Coronary artery (tissue), 2 donors: ENCODE measurements at regions not wholly inside any gene's neighbourhood (a gene's known extent, or its start where the extent isn't known, plus 50 kb on each side); places are given as distances from the start of the nearest gene placed in this dataset.

ENCODE experiments used
- DNase-seq: peaks from one replicate; pipeline ENCODE4 v3.0.0-alpha.2; 2017; ENCODE audit warnings: low spot score
- H3K27ac ChIP-seq, 2 donors: fragments of 200-600 bp; sonication (generic); one replicate each; pipeline ENCODE4 v1.5.1; 2016 to 2019
- H3K4me3 ChIP-seq: fragments of 200-600 bp; sonication (generic); 2 replicates; pipeline ENCODE4 v1.5.1; 2016; ENCODE audit warnings: mild to moderate bottlenecking, moderate library complexity
- CTCF ChIP-seq: fragments of 200-600 bp; sonication (generic); IDR thresholded peaks from one replicate; pipeline ENCODE4 v1.5.1; 2019; ENCODE audit warnings: antibody characterized with exemption

DNA sequence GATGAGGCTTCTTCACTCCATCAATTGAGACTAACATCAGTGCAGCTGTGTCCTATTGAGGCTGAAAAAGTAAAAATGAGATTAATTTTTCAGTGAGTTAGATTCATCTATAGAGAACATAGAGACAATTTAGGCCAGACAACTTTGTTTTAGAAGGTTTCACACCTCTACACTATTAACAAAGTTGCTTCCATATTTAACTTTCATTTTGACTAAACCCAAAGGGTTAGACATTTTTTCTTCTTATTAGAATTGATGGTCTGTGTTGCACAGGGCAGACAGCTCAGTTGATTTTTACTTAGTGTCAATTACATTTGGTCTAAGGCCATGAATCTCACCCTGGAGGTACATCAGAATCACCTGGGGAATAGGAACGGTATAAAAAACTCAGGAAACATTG is 130.2 kb upstream of the NXPH2 start:
- no peak for DNase-seq
- no peak overlapping the region for H3K27ac ChIP-seq
- no peak overlapping the region for H3K4me3 ChIP-seq
- no peak for TF ChIP-seq CTCF

DNA sequence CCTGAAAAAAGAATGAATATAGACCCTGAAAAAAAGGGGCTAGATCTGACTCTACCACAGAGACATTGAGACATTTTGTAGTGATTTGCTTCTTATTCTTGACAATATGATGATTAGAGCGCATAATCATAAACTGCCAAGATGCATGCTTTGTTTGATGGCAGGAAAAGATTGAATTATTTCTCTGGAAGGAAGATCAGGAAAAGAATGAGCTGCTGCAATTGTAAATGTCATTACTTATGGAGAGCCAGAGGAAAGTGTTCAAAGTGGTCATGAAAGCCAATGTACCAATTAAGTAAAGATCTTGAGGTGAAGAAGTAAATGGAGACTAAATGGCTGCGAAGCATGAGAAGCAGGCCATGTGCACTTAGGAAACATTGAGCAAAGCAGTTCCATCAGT is 126.4 kb upstream of the NXPH2 start:
- no peak for TF ChIP-seq CTCF
- Histone ChIP-seq H3K4me3 (no peak overlapping the region), H3K27ac (no peak overlapping the region)
- no peak for DNase-seq

GRCh38 chr2:138902239-138902871 is 122.2 kb upstream of the NXPH2 start:
- Histone ChIP-seq H3K27ac (no peak overlapping the region), H3K4me3 (no peak overlapping the region)
- DNase-seq, result no peak
- no peak for TF ChIP-seq CTCF

- Histone ChIP-seq H3K4me3 (no peak overlapping the region), H3K27ac (no peak overlapping the region)
- no peak for TF ChIP-seq CTCF
- DNase-seq, result no peak
Measured at GRCh38 chr2:138901530-138901929, 121.3 kb upstream of the NXPH2 start.

DNA sequence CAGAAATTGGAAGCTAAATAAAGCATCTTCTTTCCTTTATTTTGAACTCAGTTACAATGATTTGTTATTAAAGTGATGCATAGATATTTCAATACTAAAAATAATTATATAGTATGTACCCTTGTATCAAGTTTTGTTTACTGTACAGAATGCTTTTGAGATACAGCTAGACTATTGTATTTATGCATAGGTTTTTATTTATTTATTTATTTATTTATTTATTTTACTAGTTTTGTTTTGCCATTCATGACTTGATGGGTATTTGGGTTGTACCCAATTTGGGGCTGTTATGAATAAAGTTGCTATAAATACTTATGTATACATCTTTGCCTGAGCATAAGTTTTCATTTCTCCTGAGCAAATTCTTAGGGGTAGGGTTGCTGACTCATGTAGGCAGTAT is 118.7 kb upstream of the NXPH2 start:
- no peak overlapping the region for H3K27ac ChIP-seq
- TF ChIP-seq CTCF, result no peak
- H3K4me3 ChIP-seq, result no peak overlapping the region
- DNase-seq, result no peak

GRCh38 chr2:138897274-138897673 is 117.1 kb upstream of the NXPH2 start:
- no peak for TF ChIP-seq CTCF
- H3K4me3 ChIP-seq, result no peak overlapping the region
- DNase-seq, result no peak
- H3K27ac ChIP-seq, result no peak overlapping the region

- TF ChIP-seq CTCF, result no peak
- no peak for DNase-seq
- H3K27ac ChIP-seq, result no peak overlapping the region
- H3K4me3 ChIP-seq, result no peak overlapping the region
Measured at GRCh38 chr2:138893746-138894145, 113.6 kb upstream of the NXPH2 start.
